ENCODE measurements at regions not wholly inside any gene's neighbourhood (a gene's known extent, or its start where the extent isn't known, plus 50 kb on each side); places are given as distances from the start of the nearest gene placed in this dataset.
"Not testable (repeated sequence)": the region's sequence is repeated elsewhere in the genome, so short reads cannot be mapped to it uniquely, and the experiment has no call there.

DNA sequence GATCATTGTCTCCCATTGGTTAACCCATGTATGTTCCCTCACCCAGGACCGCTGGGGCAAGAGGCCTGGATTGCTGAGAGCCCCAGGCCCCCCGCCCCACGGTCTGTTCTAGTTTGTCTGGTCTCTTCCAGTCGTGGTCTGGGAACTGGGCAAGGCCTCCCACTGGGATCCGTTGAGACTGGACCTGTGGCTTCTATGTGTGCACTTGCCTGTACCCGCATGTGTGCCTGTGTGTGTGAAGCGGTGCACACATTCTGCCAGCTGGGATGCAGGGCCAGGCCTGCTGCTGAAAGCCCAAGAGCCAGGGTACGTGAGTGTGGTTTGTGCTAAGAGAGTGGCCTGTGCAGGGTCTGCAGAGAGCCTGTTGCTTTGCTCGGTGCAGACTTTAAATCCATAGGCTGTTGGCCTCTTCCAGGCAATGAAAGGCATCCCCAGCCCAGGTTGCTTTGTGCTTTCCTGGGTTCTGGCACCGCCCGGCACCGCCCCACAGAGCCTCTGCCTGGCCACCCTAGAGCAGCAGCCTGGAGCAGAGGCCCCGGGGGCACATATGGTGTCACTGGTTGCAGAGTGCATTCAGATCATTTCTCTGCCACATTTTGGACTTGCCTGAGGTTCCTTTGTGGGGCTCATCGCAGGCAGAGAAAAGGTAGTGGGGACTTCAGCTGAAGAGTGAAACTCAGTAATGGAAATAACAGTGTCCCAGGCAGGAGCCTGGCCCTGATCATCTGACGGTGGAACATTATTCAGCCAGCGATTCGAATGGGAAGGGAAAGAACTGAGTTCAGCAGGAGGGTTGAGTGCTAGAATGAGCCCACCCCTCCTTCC lies 215.5 kb downstream of the GLRX3 start:
- no peak for DNase-seq

DNA sequence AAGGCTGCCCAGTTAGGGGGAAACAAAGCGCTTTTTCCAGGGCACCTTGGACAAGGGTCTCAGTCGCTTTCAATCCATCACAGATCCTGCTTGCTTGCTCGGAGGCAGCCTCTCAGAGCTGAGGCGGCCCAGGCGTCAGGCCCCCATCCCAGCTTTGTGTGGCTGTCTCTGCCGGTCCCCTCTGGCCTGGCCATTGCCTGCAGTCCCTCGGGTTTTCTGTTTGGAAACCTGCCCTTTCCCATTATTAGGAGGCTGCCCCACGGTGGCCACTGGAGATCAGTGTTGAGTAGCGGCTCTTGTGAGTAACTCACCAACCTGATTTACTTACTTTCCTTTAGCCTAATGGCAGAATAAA lies 216.1 kb downstream of the GLRX3 start:
- no peak for DNase-seq

DNA sequence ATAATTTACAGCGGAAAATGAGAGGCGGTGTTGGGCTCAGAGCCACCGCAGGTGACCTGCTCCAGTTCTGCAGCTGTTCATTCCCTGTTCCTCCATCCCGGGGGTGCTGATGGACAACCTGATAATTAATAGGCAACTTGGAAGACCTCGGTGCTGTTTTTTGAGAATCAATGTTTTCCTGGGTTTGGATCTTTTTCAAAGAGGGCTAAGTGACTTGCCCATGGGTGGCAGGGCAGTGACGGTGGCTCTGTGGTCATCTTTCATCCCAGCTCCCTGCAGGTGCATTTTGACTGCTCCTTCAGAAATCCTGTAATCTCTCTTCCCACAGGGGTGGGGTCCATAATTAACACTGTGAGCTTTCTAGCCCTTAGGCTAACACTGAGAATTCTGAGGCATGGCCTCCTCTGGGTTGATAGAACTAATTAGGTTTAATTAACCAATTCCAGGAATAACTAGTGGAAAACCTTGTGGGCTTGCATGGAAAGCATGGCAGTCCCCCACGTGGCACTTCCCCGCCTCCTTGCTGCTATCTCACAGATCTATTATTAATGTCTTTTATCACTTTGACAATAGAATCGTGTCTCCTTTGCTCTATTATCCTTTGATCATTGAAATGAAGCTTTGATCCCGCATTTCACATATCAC lies 217.9 kb downstream of the GLRX3 start:
- DNase-seq: no peak

DNA sequence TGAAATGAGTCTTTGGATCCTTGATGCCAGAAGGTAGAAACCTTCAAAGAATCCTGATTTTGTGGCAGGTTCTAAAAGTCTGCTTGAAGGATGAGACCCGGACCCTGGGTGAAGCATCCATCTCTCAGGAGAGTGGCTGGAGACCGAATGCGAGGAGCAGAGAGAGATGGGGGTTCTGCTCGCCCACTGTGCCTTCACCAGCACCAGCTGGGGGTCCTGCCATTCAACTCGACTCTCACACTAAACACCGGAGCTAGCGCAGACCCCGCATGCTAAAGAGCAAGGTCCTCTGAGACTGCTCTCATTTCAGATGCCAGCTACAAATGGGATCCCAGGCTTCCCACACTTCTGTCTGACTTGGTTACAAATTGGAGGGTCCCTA lies 218.4 kb downstream of the GLRX3 start:
- no peak for DNase-seq

DNA sequence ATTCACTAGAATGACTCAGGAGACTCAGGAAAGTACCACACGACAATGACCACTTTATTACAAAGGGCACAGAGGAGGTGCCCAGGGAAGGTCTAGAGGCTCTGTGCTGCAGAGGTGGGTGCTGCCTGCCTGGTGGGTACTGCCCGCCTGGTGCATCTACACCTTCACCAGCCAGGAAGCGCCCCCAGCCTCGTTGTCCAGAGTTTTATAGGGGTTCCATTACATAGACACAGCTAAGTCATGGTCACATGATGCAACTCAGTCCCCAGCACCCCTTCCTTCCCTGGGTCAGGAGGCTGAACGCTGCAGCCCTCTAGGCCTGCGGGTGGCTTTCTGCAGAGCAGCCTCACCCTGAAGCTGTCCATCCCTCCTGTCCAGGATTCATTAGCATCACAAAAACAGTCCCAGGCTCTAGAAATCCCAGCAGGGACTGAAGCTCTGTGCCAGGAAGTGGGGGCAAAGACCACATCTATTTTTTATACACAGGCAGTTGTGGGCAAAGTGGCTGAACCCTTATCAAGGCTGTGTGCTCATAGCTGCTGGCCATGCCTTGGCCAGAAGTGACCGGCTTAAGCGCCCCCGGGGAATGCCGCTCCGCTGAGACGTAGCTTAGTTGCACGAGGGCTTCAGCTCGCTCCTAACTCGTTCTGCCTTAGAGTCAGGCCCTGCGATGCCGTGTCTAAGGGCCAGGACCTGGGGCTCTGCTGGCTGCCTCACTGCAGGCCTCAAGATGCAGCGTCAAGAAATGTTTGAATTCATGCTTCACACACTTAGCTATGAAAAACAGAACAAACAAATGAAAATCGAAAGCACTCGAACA lies 219.0 kb downstream of the GLRX3 start:
- DNase-seq: no peak

DNA sequence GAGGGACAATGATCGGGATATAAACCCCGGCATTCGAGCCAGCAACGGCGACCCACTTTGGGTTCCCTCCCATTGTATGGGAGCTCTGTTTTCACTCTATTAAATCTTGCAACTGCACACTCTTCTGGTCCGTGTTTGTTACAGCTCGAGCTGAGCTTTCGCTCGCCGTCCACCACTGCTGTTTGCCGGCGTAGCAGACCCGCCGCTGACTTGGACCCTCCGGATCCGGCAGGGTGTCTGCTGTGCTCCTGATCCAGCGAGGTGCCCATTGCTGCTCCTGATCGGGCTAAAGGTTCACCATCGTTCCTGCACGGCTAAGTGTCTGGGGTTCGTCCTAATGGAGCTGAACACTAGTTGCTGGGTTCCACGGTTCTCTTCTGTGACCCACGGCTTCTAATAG lies 220.2 kb downstream of the GLRX3 start:
- DNase-seq: not testable (repeated sequence)

DNA sequence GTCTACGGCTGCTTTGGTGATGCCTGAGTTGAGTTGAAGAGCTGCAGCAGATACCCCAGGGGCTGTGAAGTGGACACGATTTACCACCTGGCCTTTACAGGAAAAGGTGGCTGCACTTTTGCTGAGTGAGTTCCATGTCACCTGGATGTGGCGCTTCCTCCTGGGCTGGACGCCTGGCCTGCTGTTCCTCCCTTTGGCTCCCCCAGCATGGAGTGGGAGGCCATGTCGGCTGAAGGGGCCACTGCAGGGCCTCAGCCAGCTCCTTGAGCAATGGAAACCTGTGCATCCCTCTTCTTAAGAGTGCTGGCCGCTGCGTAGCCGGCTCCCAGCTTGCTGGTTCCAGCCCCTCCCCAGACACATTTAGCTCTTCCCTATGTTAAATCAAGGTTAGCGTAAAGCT lies 221.0 kb downstream of the GLRX3 start:
- no peak for DNase-seq

DNA sequence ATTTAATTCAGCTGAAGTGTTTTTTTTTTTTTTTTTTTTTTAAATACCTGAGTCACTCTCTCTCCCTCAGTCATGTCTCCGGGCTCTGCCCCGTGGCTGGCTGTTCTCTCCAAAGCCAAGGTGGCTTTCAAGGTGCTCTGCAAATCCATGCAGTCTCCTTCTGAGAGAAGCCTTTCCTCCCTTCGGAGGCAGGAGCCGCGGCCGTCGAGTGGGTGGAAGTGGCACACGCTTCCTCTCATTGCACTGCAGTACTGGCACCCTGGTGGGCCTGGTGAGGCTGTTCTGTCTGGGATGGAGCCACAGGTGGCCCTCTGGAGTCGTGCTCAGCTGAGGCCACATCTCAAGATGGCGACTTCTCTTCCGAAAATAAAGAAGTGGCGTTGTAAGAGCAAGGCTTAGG lies 221.8 kb downstream of the GLRX3 start:
- no peak for DNase-seq

DNA sequence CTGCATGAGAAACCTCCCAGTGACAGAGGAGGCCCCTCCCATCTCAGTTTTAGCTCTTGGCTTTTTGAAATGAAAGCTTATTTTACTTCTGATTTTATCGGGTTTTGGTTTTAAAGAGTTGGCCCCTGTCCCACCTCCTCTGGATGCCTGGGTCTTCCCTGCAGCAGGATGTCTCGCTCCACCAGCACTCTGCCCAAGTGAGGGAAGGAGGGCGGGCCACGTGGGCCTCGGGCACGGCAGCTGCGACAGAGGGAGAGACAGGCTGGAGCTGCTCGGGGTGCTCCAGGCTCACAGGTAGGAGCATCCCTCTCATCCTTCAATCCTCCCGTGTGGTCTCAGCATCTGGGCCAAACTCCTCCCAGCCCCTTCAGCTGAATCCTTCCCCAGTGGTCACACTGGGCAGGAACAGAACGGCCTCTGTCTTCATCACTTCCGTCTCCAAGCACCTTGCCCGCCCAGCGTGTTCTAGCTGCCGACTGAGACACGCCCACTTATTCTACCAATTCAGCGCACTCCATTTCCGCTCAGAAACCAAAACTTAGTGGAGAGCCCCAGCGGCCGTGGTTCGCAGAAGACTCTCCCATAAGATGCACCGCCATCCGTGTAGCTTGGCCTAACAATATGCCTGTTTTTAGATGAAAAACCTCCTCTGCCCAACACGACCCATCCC lies 222.9 kb downstream of the GLRX3 start:
- no peak for DNase-seq

DNA sequence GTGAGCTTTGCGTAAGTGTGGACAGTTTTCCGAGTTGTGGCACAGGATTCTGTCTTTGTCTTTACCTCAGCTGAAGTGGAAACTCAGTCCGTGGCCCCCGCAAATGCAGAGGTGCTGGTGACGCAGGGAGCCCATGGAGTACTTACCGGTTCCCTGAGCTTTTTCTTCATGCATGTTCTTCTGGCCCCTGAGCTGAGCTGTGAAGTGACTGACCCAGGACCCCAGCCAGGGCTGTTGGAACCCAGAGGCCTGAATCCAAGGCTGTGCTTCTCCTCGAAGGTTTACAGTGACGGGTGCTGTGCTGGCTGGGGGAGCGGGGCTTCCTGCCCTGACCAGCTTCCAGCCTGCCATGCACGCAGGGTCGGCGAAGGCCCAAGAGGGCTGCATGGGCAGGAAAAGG lies 223.5 kb downstream of the GLRX3 start:
- DNase-seq: no peak

DNA sequence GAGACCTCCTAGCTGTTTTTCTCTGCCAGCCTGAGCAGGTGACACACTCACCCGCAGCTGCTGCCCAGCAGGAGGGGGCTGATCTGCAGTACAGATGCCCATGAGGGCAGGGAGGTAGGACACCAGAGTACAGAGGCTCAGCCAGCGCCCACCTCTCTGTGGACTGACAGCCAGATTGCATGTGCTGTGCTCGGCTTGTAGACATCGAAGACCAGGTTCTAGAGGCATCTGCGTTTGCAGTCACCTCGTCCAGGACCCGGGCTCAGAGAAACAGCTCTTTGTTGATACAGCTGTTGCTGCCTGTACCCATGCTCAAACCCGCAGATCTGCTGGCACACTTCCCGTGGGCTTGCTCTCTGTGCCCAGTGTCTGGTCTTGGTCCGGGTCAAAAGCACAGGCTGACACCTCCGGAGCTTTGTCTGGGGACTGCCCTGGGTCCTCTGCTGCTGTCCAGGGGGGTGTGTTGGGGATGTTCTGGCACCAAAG lies 224.7 kb downstream of the GLRX3 start:
- no peak for DNase-seq

DNA sequence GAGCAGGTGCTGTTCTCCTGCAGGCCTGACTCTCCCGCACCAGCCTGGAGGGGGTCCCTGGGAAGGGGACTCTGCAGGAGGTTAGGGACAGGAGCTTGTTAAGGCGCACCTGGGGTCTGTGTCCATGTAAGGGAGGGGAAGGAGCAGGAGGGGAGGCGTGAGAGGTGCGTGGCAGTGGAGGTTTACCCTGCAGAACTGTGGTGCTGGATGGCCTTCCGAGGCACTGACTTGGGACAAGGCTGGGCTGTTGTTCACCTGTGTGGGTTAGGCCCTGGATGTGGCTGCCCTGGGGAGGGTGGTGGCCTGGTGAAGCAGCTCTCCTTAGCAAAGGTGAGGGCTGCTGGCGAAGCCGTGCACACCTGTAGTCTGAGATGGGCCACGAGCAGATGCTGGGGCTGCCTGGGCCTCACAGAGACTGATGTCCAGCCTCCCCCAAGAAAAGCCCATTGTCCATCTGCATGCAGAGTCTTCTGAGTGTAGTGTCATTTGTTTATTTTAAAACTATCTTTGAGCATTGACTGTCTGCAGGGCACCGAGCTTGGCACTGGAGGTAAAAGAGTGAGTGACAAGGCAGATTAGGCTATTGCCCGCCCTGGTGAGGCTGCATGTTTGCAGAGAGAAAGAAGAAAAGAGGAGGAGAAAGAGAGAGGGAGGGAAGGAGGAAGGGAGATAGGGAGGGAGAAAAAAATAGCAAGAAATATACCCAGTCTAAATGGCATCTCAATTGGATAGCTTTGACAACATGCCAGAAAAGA lies 225.3 kb downstream of the GLRX3 start:
- no peak for DNase-seq

DNA sequence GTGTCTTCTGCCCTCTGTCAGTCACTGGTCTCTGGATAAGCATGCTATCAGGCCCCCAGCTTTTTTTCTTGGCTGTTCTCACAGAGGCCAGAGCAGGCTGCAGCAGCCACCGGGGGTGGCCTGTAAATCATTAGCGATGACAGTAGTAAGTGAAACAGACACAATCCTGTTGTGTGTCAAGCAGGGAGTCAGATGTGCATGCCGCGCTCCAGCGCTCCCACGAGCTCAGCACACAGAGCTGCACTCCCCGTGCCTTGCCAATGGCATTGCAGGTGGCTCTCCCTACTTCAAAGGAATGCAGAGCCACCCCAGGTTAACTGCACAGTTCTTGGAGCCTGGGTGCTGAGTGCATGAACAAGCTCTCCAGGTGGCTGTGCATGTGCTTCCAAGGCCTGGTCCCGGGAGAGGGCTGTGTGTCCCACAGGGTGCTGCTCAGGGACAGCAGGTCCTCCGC lies 226.1 kb downstream of the GLRX3 start:
- no peak for DNase-seq

DNA sequence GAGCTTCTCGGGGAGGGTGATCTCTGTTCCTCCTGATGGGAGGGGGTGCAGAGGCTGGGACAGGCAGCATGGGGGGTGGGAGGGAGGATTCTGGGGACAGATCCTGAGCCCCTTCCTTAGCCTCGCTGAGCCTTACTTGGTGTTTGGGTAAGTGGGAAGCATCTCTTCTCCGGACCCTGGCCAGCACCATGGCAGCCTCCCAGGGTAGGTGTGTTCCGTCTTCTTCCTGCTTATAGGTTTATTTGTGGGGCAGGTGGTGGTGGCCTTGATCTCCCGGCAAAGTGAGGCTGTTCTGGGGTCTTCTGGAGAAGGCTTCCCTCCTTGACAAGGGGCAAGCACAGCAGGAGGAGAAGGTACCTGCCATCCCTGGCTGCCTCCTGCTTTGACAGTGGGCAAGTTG lies 226.9 kb downstream of the GLRX3 start:
- no peak for DNase-seq

DNA sequence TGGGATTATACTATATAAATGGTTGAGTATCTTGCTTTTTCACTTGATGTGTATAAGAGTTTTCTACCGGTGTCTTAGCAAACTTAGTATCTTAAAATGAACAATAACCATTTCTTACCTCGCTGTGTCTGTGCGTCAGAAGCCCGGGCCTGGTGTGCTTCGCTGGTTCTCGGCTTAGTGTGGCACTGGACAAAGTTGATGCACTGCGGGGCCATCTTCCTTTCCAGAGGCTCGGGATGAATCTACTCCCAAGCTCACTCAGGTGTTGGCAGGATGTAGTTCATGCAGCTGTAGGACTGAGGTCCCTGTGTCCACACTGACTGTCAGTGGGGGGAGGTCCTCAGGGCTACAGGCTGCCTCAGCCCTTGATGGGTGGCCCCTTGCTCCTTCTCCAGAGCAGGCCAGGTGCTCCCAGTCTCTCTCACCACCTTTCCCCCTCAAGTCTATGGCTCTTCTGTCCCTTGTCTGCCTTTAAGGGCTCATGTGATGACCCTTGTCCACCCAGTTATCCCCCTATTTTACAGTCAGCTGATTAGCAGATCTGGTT lies 227.8 kb downstream of the GLRX3 start:
- DNase-seq: no peak

DNA sequence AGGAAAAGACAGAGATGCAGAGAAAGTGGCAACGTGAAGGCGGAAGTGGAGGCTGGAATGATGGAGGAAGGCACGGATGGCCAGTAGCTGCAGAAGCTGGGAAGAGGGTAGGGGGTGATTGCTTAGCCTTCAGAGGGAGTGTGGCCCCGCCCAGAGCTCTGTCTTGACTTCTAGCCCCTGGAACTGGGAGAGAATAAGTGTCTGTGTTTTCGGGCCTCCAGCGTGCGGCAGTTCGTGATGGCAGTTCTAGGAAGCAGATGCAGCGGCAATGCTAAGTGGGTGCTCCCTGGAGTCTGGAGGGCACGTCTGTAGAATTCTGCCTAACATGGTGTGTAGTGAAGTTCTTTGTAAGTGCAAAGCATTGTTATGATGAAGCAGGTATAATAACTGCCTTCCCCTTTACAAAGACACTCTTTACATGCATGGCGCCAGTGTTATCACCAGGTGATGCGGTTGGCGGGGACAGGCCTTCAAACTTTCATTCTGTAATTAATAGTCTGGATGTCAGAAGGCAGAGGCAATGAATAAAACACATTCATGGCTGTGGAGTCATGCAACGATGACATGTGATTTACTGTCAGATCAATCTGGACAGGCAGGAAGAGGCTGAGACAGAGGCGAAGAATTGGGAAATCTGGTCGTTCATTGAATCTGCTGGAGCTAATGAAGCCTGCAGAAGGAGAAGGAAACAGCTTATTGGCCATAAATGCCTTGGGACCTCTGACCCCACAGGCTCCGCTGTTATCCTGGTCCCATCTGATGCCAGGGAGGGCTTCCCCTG lies 228.6 kb downstream of the GLRX3 start:
- no peak for DNase-seq

DNA sequence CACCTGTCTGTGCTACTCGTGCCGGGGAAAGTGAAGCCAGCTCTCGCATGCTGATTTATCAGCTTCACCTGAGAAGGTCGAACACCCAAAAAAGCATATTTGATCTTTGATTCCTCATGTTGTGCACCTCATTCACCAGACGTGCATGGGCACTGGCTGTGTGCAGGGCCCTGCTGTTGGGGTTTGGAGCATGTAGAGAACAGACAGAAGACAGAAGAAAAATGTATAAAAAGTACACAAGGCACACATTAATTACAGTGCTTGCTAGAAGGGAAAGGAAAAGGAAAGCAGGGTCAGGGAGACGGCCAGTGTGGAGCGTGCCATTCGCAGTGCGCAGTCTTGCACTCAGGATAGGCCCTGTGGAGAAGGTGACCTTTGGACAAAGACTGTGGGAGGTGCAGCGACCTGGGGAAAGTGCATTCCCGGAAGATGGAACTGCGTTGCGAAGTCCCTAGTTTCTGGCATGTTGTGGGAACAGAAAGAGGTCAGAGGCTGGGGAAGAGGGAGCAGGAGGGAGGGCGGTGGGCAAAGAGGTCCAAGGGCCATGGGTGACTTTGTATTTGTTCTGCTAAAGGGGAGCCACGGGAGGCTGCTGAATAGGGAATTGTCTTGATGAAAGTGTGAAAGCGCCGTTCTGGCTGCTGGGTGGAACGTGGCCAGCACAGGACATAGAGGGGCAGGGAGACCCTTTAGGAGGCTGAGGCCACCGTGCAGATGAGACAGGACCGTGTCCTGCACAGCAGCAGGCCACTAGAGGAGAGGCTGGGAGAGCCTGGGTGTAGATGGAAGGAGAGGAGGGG lies 232.8 kb downstream of the GLRX3 start:
- no peak for DNase-seq

DNA sequence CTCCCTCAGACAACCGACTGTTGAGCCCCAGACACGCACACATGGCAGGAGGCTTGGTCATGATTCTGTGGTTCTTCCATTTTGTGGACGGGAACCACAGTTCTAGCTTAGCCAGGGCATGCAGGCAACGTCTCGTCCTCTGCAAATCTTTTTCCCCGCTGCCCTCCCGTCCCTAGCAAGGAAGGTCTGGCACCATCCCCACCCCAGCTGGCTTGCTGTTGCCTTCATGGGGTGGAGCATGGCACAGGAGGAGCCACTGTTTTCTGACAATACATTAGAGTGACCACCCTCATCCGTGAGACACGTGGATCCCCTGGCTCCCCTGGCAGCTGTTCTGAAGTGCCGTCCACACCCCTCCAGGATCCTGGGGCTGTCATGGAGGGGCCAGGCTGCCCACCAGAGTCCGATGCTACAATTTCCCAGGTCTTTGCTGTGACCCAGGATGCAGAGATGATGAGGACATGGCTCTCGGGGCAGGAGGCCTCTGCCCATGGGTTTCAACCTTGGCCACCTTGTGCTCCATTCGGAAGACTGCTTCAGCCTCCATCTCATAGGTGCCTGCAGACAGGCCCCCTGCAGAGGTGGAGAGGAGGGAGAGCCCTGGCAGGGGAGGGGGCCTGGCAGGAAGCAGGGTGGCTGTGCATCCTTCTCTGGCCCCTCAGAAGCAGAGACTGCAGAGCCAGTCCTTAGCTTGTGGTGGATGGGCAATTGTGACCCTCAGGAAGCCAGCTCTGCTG lies 233.6 kb downstream of the GLRX3 start:
- no peak for DNase-seq

DNA sequence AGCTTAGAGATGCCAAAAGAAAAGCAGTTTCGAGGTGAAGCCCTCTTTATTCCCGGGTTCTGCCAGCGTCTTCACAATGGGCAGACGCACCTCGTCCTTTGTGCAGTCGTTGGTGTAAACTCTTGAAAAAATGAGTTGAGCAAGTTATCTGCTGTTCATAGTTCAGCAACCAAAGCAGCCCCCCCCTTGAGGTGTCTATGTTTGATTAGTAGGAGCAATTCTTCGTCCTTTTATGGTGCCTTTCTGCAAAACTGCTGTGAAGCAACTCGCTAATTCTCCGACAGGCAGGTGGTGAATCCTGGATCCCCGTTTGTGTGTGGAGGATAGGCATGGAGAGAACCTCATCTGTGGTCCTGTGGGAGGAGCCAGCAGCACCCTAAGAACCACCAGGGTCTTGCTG lies 234.5 kb downstream of the GLRX3 start:
- no peak for DNase-seq
